B cell (primary cell): ENCODE measurements at regions not wholly inside any gene's neighbourhood (a gene's known extent, or its start where the extent isn't known, plus 50 kb on each side); places are given as distances from the start of the nearest gene placed in this dataset.

ENCODE experiments used
- ATAC-seq: fragments of 200-7000 bp; cut with Tn5 transposase; one replicate; pipeline ENCODE4 v1.10.0; 2021; ENCODE audit warnings: low read depth, mild to moderate bottlenecking, moderate number of reproducible peaks, moderate library complexity
- CTCF ChIA-PET: fragments of 350-600 bp; sonication (Branson Sonifier 250); formaldehyde crosslinking; loops from one replicate; lab custom pipeline; 2021; ENCODE audit warnings: antibody characterized with exemption, inconsistent platforms; lab: Charles Lee
- POLR2A ChIA-PET: fragments of 350-600 bp; sonication (Branson Sonifier 250); formaldehyde crosslinking; loops from one replicate; lab custom pipeline; 2021; ENCODE audit warnings: antibody characterized with exemption; lab: Charles Lee
- DNase-seq: peaks from one replicate; pipeline ENCODE4 v3.0.0; 2013
- H2AFZ ChIP-seq: 2 replicates; pipeline ENCODE4 v1.6.1; 2012; ENCODE audit warnings: mild to moderate bottlenecking, low read depth, low read length; ENCODE audit not compliant: insufficient read depth, poor library complexity, severe bottlenecking
- H3K27ac ChIP-seq, 2 donors: 1 replicate in 1 of 2; 2 replicates in 1 of 2; pipeline ENCODE4 v1.5.1; 2012 to 2013; ENCODE audit warnings: low read length in 2 of 2, mild to moderate bottlenecking in 2 of 2, moderate library complexity in 1 of 2
- H3K27me3 ChIP-seq, 4 experiments: fragments of 200-600 bp in 1 of 4; sonication (generic) in 1 of 4; replicated peaks in 1 of 4; 1 replicate in 2 of 4; 2 replicates in 2 of 4; pipeline versions ENCODE4 v1.6.1 to v1.7.0; 2013 to 2016; ENCODE audit warnings: low read length in 3 of 4, mild to moderate bottlenecking in 2 of 4, mixed read lengths in 1 of 4, moderate library complexity in 1 of 4; ENCODE audit not compliant: insufficient read depth in 4 of 4, control insufficient read depth in 3 of 4; ENCODE audit errors: control extremely low read depth in 1 of 4
- H3K36me3 ChIP-seq, 2 experiments: replicated peaks in 1 of 2; 1 replicate in 1 of 2; 2 replicates in 1 of 2; pipeline versions ENCODE4 v1.6.1 to v1.7.1; 2013; ENCODE audit warnings: low read length in 1 of 2; ENCODE audit not compliant: insufficient read depth in 2 of 2, control insufficient read depth in 1 of 2; ENCODE audit errors: control extremely low read depth in 1 of 2, extremely low read depth in 1 of 2
- H3K4me1 ChIP-seq, 2 donors: fragments of 200-600 bp in 1 of 2; sonication (generic) in 1 of 2; 1 replicate in 1 of 2; 2 replicates in 1 of 2; pipeline versions ENCODE4 v1.5.1 to v1.6.1; 2013 to 2017; ENCODE audit warnings: low read length in 2 of 2; ENCODE audit not compliant: control insufficient read depth in 2 of 2, insufficient read depth in 2 of 2
- H3K4me2 ChIP-seq: replicated peaks from 2 replicates; pipeline ENCODE3; 2012; ENCODE audit warnings: mild to moderate bottlenecking, low read depth, low read length; ENCODE audit not compliant: poor library complexity, severe bottlenecking
- H3K4me3 ChIP-seq, 5 experiments: fragments of 200-600 bp in 1 of 5; sonication (generic) in 1 of 5; 1 replicate in 3 of 5; 2 replicates in 2 of 5; pipeline versions ENCODE4 v1.5.1 to v1.7.0; 2011 to 2016; ENCODE audit warnings: low read length in 4 of 5, mild to moderate bottlenecking in 4 of 5, low read depth in 2 of 5, control low read depth in 1 of 5, moderate library complexity in 1 of 5; ENCODE audit not compliant: insufficient read depth in 1 of 5; ENCODE audit errors: control extremely low read depth in 1 of 5, extremely low read depth in 1 of 5
- H3K79me2 ChIP-seq: fragments of 200-600 bp; sonication (generic); one replicate; pipeline ENCODE4 v1.6.0; 2016; ENCODE audit warnings: low read length; ENCODE audit not compliant: control insufficient read depth, insufficient read depth
- H3K9ac ChIP-seq: fragments of 200-600 bp; sonication (generic); 2 replicates; pipeline ENCODE4 v1.6.1; 2017; ENCODE audit warnings: mild to moderate bottlenecking, low read length, moderate library complexity
- H3K9me3 ChIP-seq, 3 donors: one replicate each; pipeline versions ENCODE4 v1.6.1 to v1.7.1; 2013; ENCODE audit warnings: low read length in 2 of 3; ENCODE audit not compliant: control insufficient read depth in 2 of 3, insufficient read depth in 1 of 3; ENCODE audit errors: control extremely low read depth in 1 of 3
- H4K20me1 ChIP-seq: 2 replicates; pipeline ENCODE4 v1.6.0; 2012; ENCODE audit warnings: mild to moderate bottlenecking, low read length; ENCODE audit not compliant: insufficient read depth, control insufficient read depth, poor library complexity, severe bottlenecking
- H3K27ac Mint-ChIP-seq: one replicate; pipeline ENCODE4 v1.8.0; 2021; ENCODE audit warnings: mixed read lengths
- H3K27me3 Mint-ChIP-seq: one replicate; pipeline ENCODE4 v1.8.0; 2021; ENCODE audit warnings: mixed read lengths
- H3K4me1 Mint-ChIP-seq: one replicate; pipeline ENCODE4 v1.8.0; 2021; ENCODE audit warnings: mixed read lengths
- H3K4me3 Mint-ChIP-seq: one replicate; pipeline ENCODE4 v1.8.0; 2021; ENCODE audit warnings: mixed read lengths
- H3K9me3 Mint-ChIP-seq: one replicate; pipeline ENCODE4 v1.8.0; 2022; ENCODE audit warnings: mixed read lengths; ENCODE audit not compliant: insufficient read depth
- EZH2 ChIP-seq: IDR thresholded peaks from 2 replicates; pipeline ENCODE4 v1.6.1; 2012; ENCODE audit warnings: borderline replicate concordance, low read depth, mild to moderate bottlenecking, moderate library complexity, low read length; ENCODE audit not compliant: insufficient read depth, poor library complexity, severe bottlenecking
- WGBS: methylation state at CpG from one replicate; pipeline ENCODE4 v1.1.5; 2013; ENCODE audit warnings: missing lambda C conversion rate; ENCODE audit not compliant: insufficient coverage; 5-methylcytosine and 5-hydroxymethylcytosine counted together
- intact Hi-C: fragments of 100-400 bp; cut with micrococcal nuclease; formaldehyde crosslinking; loops from one replicate; pipeline ENCODE4 v1.10.0; 2022
- TF ChIP-seq, protein P1 (sequence below): fragments of 200-600 bp; IDR thresholded peaks from one replicate; pipeline ENCODE4 v1.8.0; 2022; ENCODE audit warnings: antibody characterized with exemption, mild to moderate bottlenecking

DNA sequence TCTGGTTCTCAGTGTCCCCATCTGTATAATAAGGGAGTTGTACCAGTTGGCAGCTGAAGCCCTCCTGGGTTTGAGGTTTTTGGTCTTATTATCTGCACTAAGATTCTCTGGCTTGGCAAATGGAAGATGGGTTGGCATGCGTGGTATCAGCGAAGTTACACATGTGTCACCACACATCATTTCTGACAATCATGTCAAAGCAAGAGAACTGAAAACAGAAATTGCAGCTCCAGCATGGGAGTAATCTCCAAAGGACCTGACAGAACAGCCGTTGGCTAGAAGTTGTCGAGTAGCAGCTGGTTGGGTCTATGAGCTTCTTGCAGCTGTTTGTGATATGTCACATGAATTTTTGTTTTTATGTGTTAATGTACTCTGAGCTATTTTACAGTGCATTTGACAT, 317.4 kb downstream of the SLC4A3 start:
- ChIA-PET POLR2A (no interaction called here), CTCF (no interaction called here)
- H3K9me3 Mint-ChIP-seq, result no peaks in the 10 kb centered on the region
- H3K4me1 Mint-ChIP-seq, result no peaks in the 10 kb centered on the region
- no peak overlapping the region for H3K27ac Mint-ChIP-seq
- H2AFZ ChIP-seq, result no peak overlapping the region
- no peaks in the 10 kb centered on the region for H3K9me3 ChIP-seq
- H3K27ac ChIP-seq, result no peak overlapping the region
- DNase-seq (no peak), ATAC-seq (no peak)
- H3K36me3 ChIP-seq, result no peaks in the 10 kb centered on the region
- no peak overlapping the region for H3K4me2 ChIP-seq
- no peaks in the 10 kb centered on the region for H3K27me3 Mint-ChIP-seq
- WGBS, result 73% methylated on average over 2 of the region's 4 CpGs
- H4K20me1 ChIP-seq, result no peaks in the 10 kb centered on the region
- no peak overlapping the region for H3K9ac ChIP-seq
- no peaks in the 10 kb centered on the region for H3K27me3 ChIP-seq
- TF ChIP-seq, protein P1, sequence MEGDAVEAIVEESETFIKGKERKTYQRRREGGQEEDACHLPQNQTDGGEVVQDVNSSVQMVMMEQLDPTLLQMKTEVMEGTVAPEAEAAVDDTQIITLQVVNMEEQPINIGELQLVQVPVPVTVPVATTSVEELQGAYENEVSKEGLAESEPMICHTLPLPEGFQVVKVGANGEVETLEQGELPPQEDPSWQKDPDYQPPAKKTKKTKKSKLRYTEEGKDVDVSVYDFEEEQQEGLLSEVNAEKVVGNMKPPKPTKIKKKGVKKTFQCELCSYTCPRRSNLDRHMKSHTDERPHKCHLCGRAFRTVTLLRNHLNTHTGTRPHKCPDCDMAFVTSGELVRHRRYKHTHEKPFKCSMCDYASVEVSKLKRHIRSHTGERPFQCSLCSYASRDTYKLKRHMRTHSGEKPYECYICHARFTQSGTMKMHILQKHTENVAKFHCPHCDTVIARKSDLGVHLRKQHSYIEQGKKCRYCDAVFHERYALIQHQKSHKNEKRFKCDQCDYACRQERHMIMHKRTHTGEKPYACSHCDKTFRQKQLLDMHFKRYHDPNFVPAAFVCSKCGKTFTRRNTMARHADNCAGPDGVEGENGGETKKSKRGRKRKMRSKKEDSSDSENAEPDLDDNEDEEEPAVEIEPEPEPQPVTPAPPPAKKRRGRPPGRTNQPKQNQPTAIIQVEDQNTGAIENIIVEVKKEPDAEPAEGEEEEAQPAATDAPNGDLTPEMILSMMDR, result no peak
- no peak for TF ChIP-seq EZH2
- no peak overlapping the region for H3K4me3 ChIP-seq
- H3K4me3 Mint-ChIP-seq, result no peak overlapping the region
- H3K4me1 ChIP-seq, result no peaks in the 10 kb centered on the region
- intact Hi-C loops, result no loop called here
- H3K79me2 ChIP-seq, result no peaks in the 10 kb centered on the region

DNA sequence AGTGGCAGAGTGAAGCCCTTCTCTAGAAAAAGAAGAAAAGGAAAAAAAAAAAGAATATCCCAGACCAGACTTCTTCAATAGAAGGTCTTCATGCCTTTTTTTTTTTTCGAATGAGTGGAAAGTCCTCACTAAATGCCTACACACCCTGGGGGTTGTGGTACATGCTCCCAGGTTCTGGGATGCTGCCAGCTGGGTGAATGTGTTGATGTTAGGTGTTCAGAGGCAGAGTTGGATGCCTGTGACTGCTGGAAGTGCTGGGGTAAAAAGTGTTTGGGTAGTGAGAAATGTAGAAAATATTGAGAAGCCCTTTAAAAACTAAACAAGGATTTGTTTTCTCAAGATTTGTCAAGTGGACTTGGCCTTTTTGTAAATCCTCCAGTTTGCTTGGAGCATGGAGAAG, 318.6 kb downstream of the SLC4A3 start:
- Histone ChIP-seq H3K4me3 (no peak overlapping the region), H4K20me1 (no peaks in the 10 kb centered on the region), H3K79me2 (no peaks in the 10 kb centered on the region), H2AFZ (no peak overlapping the region), H3K27ac (no peak overlapping the region), H3K36me3 (no peaks in the 10 kb centered on the region), H3K4me1 (no peaks in the 10 kb centered on the region), H3K9ac (no peak overlapping the region), H3K4me2 (no peak overlapping the region), H3K9me3 (no peaks in the 10 kb centered on the region), H3K27me3 (no peaks in the 10 kb centered on the region)
- DNase-seq (no peak), ATAC-seq (no peak)
- POLR2A ChIA-PET, result no interaction called here
- no peaks in the 10 kb centered on the region for H3K9me3 Mint-ChIP-seq
- H3K4me1 Mint-ChIP-seq, result no peaks in the 10 kb centered on the region
- no peak overlapping the region for H3K27ac Mint-ChIP-seq
- no CpG with 5 or more reads among the region's 1 CpG for WGBS
- CTCF ChIA-PET, result interaction anchor here (0.7 kb wide), 1 partner anchor 905 kb away, joined by 3 read pairs; no protein-coding TSS in a partner anchor
- H3K27me3 Mint-ChIP-seq, result no peaks in the 10 kb centered on the region
- TF ChIP-seq, protein P1, result no peak
- no peak for TF ChIP-seq EZH2
- intact Hi-C loops, result no loop called here
- no peak overlapping the region for H3K4me3 Mint-ChIP-seq
